ENCODE measurements at regions not wholly inside any gene's neighbourhood (a gene's known extent, or its start where the extent isn't known, plus 50 kb on each side); places are given as distances from the start of the nearest gene placed in this dataset.

GRCh38 chr1:55812281-55812680 is 597.1 kb upstream of the USP24 start:
- TF ChIP-seq EZH2phosphoT487 (IDR thresholded peaks at IDR 0.05; ENCODE audit: insufficient read depth, low read depth) = no peak
- TF ChIP-seq EZH2 (IDR thresholded peaks at IDR 0.05; ENCODE audit: insufficient read depth, poor library complexity, severe bottlenecking) = no peak
